ENCODE measurements at regions not wholly inside any gene's neighbourhood (a gene's known extent, or its start where the extent isn't known, plus 50 kb on each side); places are given as distances from the start of the nearest gene placed in this dataset.

- intact Hi-C loops (cut with DNase I): no loop called here
Measured at GRCh38 chr16:86959091-86959651, 358.0 kb downstream of the C16orf95 start.

GRCh38 chr16:86959729-86960128 is 357.5 kb downstream of the C16orf95 start:
- Histone ChIP-seq H3K36me3 (no peaks in the 10 kb centered on the region), H3K9me3 (no peaks in the 10 kb centered on the region), H3K27ac (no peak overlapping the region), H3K4me1 (no peaks in the 10 kb centered on the region), H3K27me3 (no peaks in the 10 kb centered on the region), H3K4me3 (no peak overlapping the region)
- TF ChIP-seq POLR2AphosphoS5 (IDR thresholded peaks at IDR 0.05; ENCODE audit: insufficient read depth in 1 of 2, low read depth in 1 of 2) (no peak), POLR2A (IDR thresholded peaks at IDR 0.05) (no peak), CTCF (IDR thresholded peaks at IDR 0.05) (no peak)
- intact Hi-C loops (cut with DNase I): no loop called here
- no peak for DNase-seq (ENCODE audit: extremely low spot score in 2 of 2)

More at GRCh38 chr16:86959091-86959651, 358.0 kb downstream of the C16orf95 start:
- H3K4me1 ChIP-seq: no peaks in the 10 kb centered on the region
- TF ChIP-seq CTCF (IDR thresholded peaks at IDR 0.05): no peak
- no peak for TF ChIP-seq POLR2AphosphoS5 (IDR thresholded peaks at IDR 0.05; ENCODE audit: insufficient read depth in 1 of 2, low read depth in 1 of 2)
- TF ChIP-seq POLR2A (IDR thresholded peaks at IDR 0.05): no peak
- no peak overlapping the region for H3K4me3 ChIP-seq
- no peak overlapping the region for H3K27ac ChIP-seq
- H3K27me3 ChIP-seq: no peaks in the 10 kb centered on the region
- DNase-seq (ENCODE audit: extremely low spot score in 2 of 2): no peak
- H3K36me3 ChIP-seq: no peaks in the 10 kb centered on the region
- no peaks in the 10 kb centered on the region for H3K9me3 ChIP-seq

GRCh38 chr16:86960266-86960665 is 356.9 kb downstream of the C16orf95 start:
- H3K27ac ChIP-seq: no peak overlapping the region
- TF ChIP-seq POLR2AphosphoS5 (IDR thresholded peaks at IDR 0.05; ENCODE audit: insufficient read depth in 1 of 2, low read depth in 1 of 2) (no peak), CTCF (IDR thresholded peaks at IDR 0.05) (no peak), POLR2A (IDR thresholded peaks at IDR 0.05) (no peak)
- no peak for DNase-seq (ENCODE audit: extremely low spot score in 2 of 2)
- no peaks in the 10 kb centered on the region for H3K9me3 ChIP-seq
- no peaks in the 10 kb centered on the region for H3K36me3 ChIP-seq
- no peak overlapping the region for H3K4me3 ChIP-seq
- no peaks in the 10 kb centered on the region for H3K27me3 ChIP-seq
- intact Hi-C loops (cut with DNase I): no loop called here
- H3K4me1 ChIP-seq: no peaks in the 10 kb centered on the region

- intact Hi-C loops (cut with DNase I): no loop called here
- TF ChIP-seq POLR2AphosphoS5 (IDR thresholded peaks at IDR 0.05; ENCODE audit: insufficient read depth in 1 of 2, low read depth in 1 of 2) (no peak), CTCF (IDR thresholded peaks at IDR 0.05) (no peak), POLR2A (IDR thresholded peaks at IDR 0.05) (no peak)
- Histone ChIP-seq H3K4me1 (no peaks in the 10 kb centered on the region), H3K27ac (no peak overlapping the region), H3K27me3 (no peaks in the 10 kb centered on the region), H3K4me3 (no peak overlapping the region), H3K9me3 (no peaks in the 10 kb centered on the region), H3K36me3 (no peaks in the 10 kb centered on the region)
- DNase-seq (ENCODE audit: extremely low spot score in 2 of 2): no peak
Measured at GRCh38 chr16:86961171-86961601, 356.0 kb downstream of the C16orf95 start.

GRCh38 chr16:86962259-86962658 is 354.9 kb downstream of the C16orf95 start:
- H3K9me3 ChIP-seq: no peaks in the 10 kb centered on the region
- no peaks in the 10 kb centered on the region for H3K36me3 ChIP-seq
- no peak for TF ChIP-seq CTCF (IDR thresholded peaks at IDR 0.05)
- no peak for TF ChIP-seq POLR2A (IDR thresholded peaks at IDR 0.05)
- no peak for TF ChIP-seq POLR2AphosphoS5 (IDR thresholded peaks at IDR 0.05; ENCODE audit: insufficient read depth in 1 of 2, low read depth in 1 of 2)
- no peak overlapping the region for H3K4me3 ChIP-seq
- no peaks in the 10 kb centered on the region for H3K4me1 ChIP-seq
- H3K27ac ChIP-seq: no peak overlapping the region
- no peak for DNase-seq (ENCODE audit: extremely low spot score in 2 of 2)
- H3K27me3 ChIP-seq: no peaks in the 10 kb centered on the region
- intact Hi-C loops (cut with DNase I): no loop called here

All from vagina (tissue), 2 donors.